ENCODE measurements at regions not wholly inside any gene's neighbourhood (a gene's known extent, or its start where the extent isn't known, plus 50 kb on each side); places are given as distances from the start of the nearest gene placed in this dataset.

- dilution Hi-C loops (cut with HindIII; ENCODE audit: low sequenced_read_pairs, unreplicated experiment) (no loop called here), in situ Hi-C loops (cut with MboI; ENCODE audit: low sequenced_read_pairs) (no loop called here), intact Hi-C loops (cut with micrococcal nuclease) (no loop called here)
- Histone ChIP-seq H3K36me3 (ENCODE audit: control insufficient read depth, insufficient read depth, low read length) (no peaks in the 10 kb centered on the region), H3K23ac (ENCODE audit: low read depth, low read length) (no peak overlapping the region), H3K9ac (ENCODE audit: low read depth, low read length) (no peak overlapping the region), H2BK20ac (ENCODE audit: low read depth, low read length) (no peak overlapping the region), H3K4me1 (ENCODE audit: control insufficient read depth, insufficient read depth, low read length) (no peaks in the 10 kb centered on the region), H3K4me3 (ENCODE audit: insufficient read depth, low read depth, low read length) (no peak overlapping the region), H3K9me3 (ENCODE audit: control insufficient read depth, insufficient read depth, low read length) (peaks cover 8% of the 10 kb centered on the region; the same call in 1 of the 2 replicates), H2BK15ac (ENCODE audit: low read depth, low read length) (no peak overlapping the region), H3K14ac (replicated peaks; ENCODE audit: low read depth, low read length) (no peak overlapping the region), H2AK9ac (replicated peaks; ENCODE audit: low read depth, low read length, poor library complexity) (no peak overlapping the region), H3K4ac (ENCODE audit: low read depth, low read length) (no peak overlapping the region), H4K91ac (ENCODE audit: insufficient read depth, low read depth, low read length) (no peak overlapping the region), H4K5ac (ENCODE audit: low read depth, low read length) (no peak overlapping the region), H3K18ac (ENCODE audit: low read depth, low read length) (no peak overlapping the region), H2BK120ac (ENCODE audit: low read depth, low read length) (no peak overlapping the region), H3K4me2 (ENCODE audit: low read depth, low read length) (no peak overlapping the region), H3K79me1 (ENCODE audit: low read depth in 1 of 2, low read length in 2 of 2) (no peaks in the 10 kb centered on the region), H2AFZ (replicated peaks; ENCODE audit: low read length, poor library complexity) (no peak overlapping the region), H4K8ac (ENCODE audit: low read depth in 2 of 2, low read length in 2 of 2) (no peak overlapping the region), H3K27me3 (ENCODE audit: control insufficient read depth, insufficient read depth, low read length) (no peaks in the 10 kb centered on the region), H3K27ac (ENCODE audit: insufficient read depth, low read length) (no peak overlapping the region), H2AK5ac (ENCODE audit: low read depth, low read length) (no peak overlapping the region), H3K9me1 (ENCODE audit: insufficient read depth, low read length) (no peaks in the 10 kb centered on the region), H3K56ac (ENCODE audit: extremely low read depth, insufficient read depth, low read length) (no peak overlapping the region), H4K20me1 (ENCODE audit: insufficient read depth, low read length) (no peaks in the 10 kb centered on the region), H2BK5ac (ENCODE audit: low read depth, low read length, poor library complexity, severe bottlenecking) (no peak overlapping the region)
- CTCF ChIA-PET, result no interaction called here
- BruUV-seq (replicated peaks), result no TSS peak
- TF ChIP-seq, protein P1, sequence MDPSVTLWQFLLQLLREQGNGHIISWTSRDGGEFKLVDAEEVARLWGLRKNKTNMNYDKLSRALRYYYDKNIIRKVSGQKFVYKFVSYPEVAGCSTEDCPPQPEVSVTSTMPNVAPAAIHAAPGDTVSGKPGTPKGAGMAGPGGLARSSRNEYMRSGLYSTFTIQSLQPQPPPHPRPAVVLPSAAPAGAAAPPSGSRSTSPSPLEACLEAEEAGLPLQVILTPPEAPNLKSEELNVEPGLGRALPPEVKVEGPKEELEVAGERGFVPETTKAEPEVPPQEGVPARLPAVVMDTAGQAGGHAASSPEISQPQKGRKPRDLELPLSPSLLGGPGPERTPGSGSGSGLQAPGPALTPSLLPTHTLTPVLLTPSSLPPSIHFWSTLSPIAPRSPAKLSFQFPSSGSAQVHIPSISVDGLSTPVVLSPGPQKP (IDR thresholded peaks at IDR 0.05; ENCODE audit: borderline replicate concordance, low read depth, low read length), result no peak
- TF ChIP-seq CEBPB (IDR thresholded peaks at IDR 0.05; ENCODE audit: low read depth, low read length), result no peak
- no peak for TF ChIP-seq NFE2L2 (IDR thresholded peaks at IDR 0.05; ENCODE audit: low read depth, low read length)
- no peak for TF ChIP-seq POLR2A (IDR thresholded peaks at IDR 0.05; ENCODE audit: low read depth, low read length)
- TF ChIP-seq BHLHE40 (IDR thresholded peaks at IDR 0.05; ENCODE audit: low read depth, low read length), result no peak
- no peak for TF ChIP-seq MAFK (IDR thresholded peaks at IDR 0.05; ENCODE audit: low read depth, low read length)
- TF ChIP-seq RFX5 (IDR thresholded peaks at IDR 0.05; ENCODE audit: low read depth, low read length), result no peak
- no peak for TF ChIP-seq USF2 (IDR thresholded peaks at IDR 0.05; ENCODE audit: low read depth, low read length)
- TF ChIP-seq CTCF (conservative IDR thresholded peaks at IDR 0.05; ENCODE audit: low read depth, low read length), result no peak
- no peak for TF ChIP-seq SMC3 (IDR thresholded peaks at IDR 0.05; ENCODE audit: low read depth, low read length)
- no peak for TF ChIP-seq RCOR1 (IDR thresholded peaks at IDR 0.05; ENCODE audit: insufficient replicate concordance, low read length)
- TF ChIP-seq MAZ (IDR thresholded peaks at IDR 0.05; ENCODE audit: borderline replicate concordance, low read depth, low read length), result no peak
- TF ChIP-seq FOS (IDR thresholded peaks at IDR 0.05; ENCODE audit: low read depth, low read length), result no peak
- TF ChIP-seq RAD21 (IDR thresholded peaks at IDR 0.05; ENCODE audit: low read length), result no peak
- no peak for TF ChIP-seq CHD1 (IDR thresholded peaks at IDR 0.05; ENCODE audit: low read depth, low read length)
- no peak for TF ChIP-seq MXI1 (IDR thresholded peaks at IDR 0.05; ENCODE audit: borderline replicate concordance, low read depth, low read length)
- WGBS, 2 experiments (ENCODE audit: extremely low coverage in 2 of 2, insufficient read length in 1 of 2), result 0% methylated on average over 1 of the region's 5 CpGs; no CpG with 5 or more reads in 1 of the 2 experiments
- POLR2A ChIA-PET (ENCODE audit: unreplicated experiment), result no interaction called here
- ATAC-seq (ENCODE audit: low read depth) (no peak), DNase-seq (no peak)
These were observed 57.0 kb downstream of the CHRM3 start for GRCh38 chr1:239443361-239443760.

Data from IMR-90 (cell line).